Liver (tissue), 8 donors: ENCODE measurements at regions not wholly inside any gene's neighbourhood (a gene's known extent, or its start where the extent isn't known, plus 50 kb on each side); places are given as distances from the start of the nearest gene placed in this dataset.

Experiments used
- DNase-seq: peaks from one replicate; pipeline ENCODE4 v3.0.0-alpha.2; 2017; ENCODE audit warnings: low spot score
- H3K27ac ChIP-seq, 2 donors: one replicate each; pipeline ENCODE4 v1.7.0; 2013; ENCODE audit warnings: inconsistent platforms in 2 of 2, low read length in 2 of 2, control low read depth in 1 of 2, low read depth in 1 of 2, mild to moderate bottlenecking in 1 of 2
- H3K27me3 ChIP-seq, 4 donors: one replicate each; pipeline versions ENCODE4 v1.6.1 to v1.7.0; 2013; ENCODE audit warnings: low read length in 3 of 4, inconsistent platforms in 1 of 4, mild to moderate bottlenecking in 1 of 4, moderate library complexity in 1 of 4; ENCODE audit not compliant: control insufficient read depth in 4 of 4, insufficient read depth in 4 of 4
- H3K36me3 ChIP-seq, 4 donors: one replicate each; pipeline versions ENCODE4 v1.6.1 to v1.7.0; 2013; ENCODE audit warnings: low read length in 3 of 4, mild to moderate bottlenecking in 3 of 4, low read depth in 1 of 4, moderate library complexity in 1 of 4; ENCODE audit not compliant: control insufficient read depth in 4 of 4, insufficient read depth in 3 of 4
- H3K4me1 ChIP-seq, 4 donors: one replicate each; pipeline versions ENCODE4 v1.6.1 to v1.7.0; 2013; ENCODE audit warnings: low read length in 3 of 4, mild to moderate bottlenecking in 3 of 4, moderate library complexity in 1 of 4; ENCODE audit not compliant: control insufficient read depth in 4 of 4, insufficient read depth in 4 of 4
- H3K4me3 ChIP-seq, 3 donors: one replicate each; pipeline versions ENCODE4 v1.6.1 to v1.7.0; 2013; ENCODE audit warnings: low read length in 3 of 3, control low read depth in 1 of 3, low read depth in 1 of 3, mild to moderate bottlenecking in 1 of 3
- H3K9ac ChIP-seq, 2 donors: one replicate each; pipeline ENCODE4 v1.7.0; 2013; ENCODE audit warnings: low read length in 2 of 2, mild to moderate bottlenecking in 2 of 2, moderate library complexity in 2 of 2, control low read depth in 1 of 2, low read depth in 1 of 2
- H3K9me3 ChIP-seq, 4 donors: one replicate each; pipeline versions ENCODE4 v1.6.1 to v1.7.0; 2013; ENCODE audit warnings: low read length in 3 of 4; ENCODE audit not compliant: control insufficient read depth in 4 of 4
- CTCF ChIP-seq: fragments of 150-350 bp; IDR thresholded peaks from 2 replicates; pipeline ENCODE4 v1.5.1; 2017; ENCODE audit warnings: improper control_type of control experiment, low read depth, low read length; ENCODE audit not compliant: missing input control
- FOXA1 ChIP-seq: IDR thresholded peaks from 2 replicates; pipeline ENCODE4 v1.6.1; 2016; ENCODE audit warnings: antibody characterized with exemption
- FOXA2 ChIP-seq: IDR thresholded peaks from 2 replicates; pipeline ENCODE4 v1.6.1; 2016; ENCODE audit warnings: antibody characterized with exemption
- GABPA ChIP-seq, 2 donors: IDR thresholded peaks in 1 of 2; conservative IDR thresholded peaks in 1 of 2; 2 replicates each; pipeline ENCODE4 v1.6.1; 2016; ENCODE audit warnings: antibody characterized with exemption in 2 of 2, mild to moderate bottlenecking in 1 of 2, moderate library complexity in 1 of 2
- HNF4A ChIP-seq, 2 donors: conservative IDR thresholded peaks; 2 replicates each; pipeline ENCODE4 v1.6.1; 2016; ENCODE audit warnings: antibody characterized with exemption in 2 of 2, mild to moderate bottlenecking in 2 of 2
- HNF4G ChIP-seq: IDR thresholded peaks from 2 replicates; pipeline ENCODE4 v1.6.1; 2016; ENCODE audit warnings: antibody characterized with exemption
- JUND ChIP-seq, 2 donors: IDR thresholded peaks; 2 replicates each; pipeline ENCODE4 v1.6.1; 2016; ENCODE audit warnings: antibody characterized with exemption in 2 of 2
- MAX ChIP-seq: IDR thresholded peaks from 2 replicates; pipeline ENCODE4 v1.6.1; 2016; ENCODE audit warnings: antibody characterized with exemption
- RAD21 ChIP-seq, 2 donors: IDR thresholded peaks; 2 replicates each; pipeline ENCODE4 v1.6.1; 2016; ENCODE audit warnings: antibody characterized with exemption in 2 of 2, mild to moderate bottlenecking in 2 of 2
- REST ChIP-seq: IDR thresholded peaks from 2 replicates; pipeline ENCODE4 v1.6.1; 2016; ENCODE audit warnings: antibody characterized with exemption, mild to moderate bottlenecking
- SP1 ChIP-seq: IDR thresholded peaks from 2 replicates; pipeline ENCODE4 v1.6.1; 2018; ENCODE audit warnings: antibody characterized with exemption, mild to moderate bottlenecking
- TAF1 ChIP-seq: conservative IDR thresholded peaks from 2 replicates; pipeline ENCODE4 v1.6.1; 2016; ENCODE audit warnings: antibody characterized with exemption, mild to moderate bottlenecking
- YY1 ChIP-seq: IDR thresholded peaks from 2 replicates; pipeline ENCODE4 v1.6.1; 2016; ENCODE audit warnings: antibody characterized with exemption, mild to moderate bottlenecking
- WGBS: extraction: QIAGEN DNeasy Blood & Tissue Kit; methylation state at CpG from one replicate; pipeline ENCODE4 v1.1.7; 2013; 5-methylcytosine and 5-hydroxymethylcytosine counted together
- donor health status: healthy.
- donor health status: healthy.
- donor health status: healthy.
- donor health status: healthy.
- donor health status: healthy.

GRCh38 chr22:19628038-19628776 lies 86.1 kb upstream of the SEPTIN5 start:
- TF ChIP-seq MAX (no peak), YY1 (no peak), REST (no peak), FOXA2 (no peak), HNF4G (no peak), SP1 (no peak), HNF4A (conservative IDR thresholded peaks at IDR 0.05) (no peak), TAF1 (no peak)
- Histone ChIP-seq H3K4me1 (no peaks in the 10 kb centered on the region), H3K27ac (no peak overlapping the region), H3K27me3 (no peaks in the 10 kb centered on the region), H3K9me3 (no peaks in the 10 kb centered on the region), H3K36me3 (no peaks in the 10 kb centered on the region), H3K4me3 (no peak overlapping the region), H3K9ac (no peak overlapping the region)
- 85% methylated on average over 11 of the region's 11 CpGs for WGBS
- no peak for DNase-seq

DNA sequence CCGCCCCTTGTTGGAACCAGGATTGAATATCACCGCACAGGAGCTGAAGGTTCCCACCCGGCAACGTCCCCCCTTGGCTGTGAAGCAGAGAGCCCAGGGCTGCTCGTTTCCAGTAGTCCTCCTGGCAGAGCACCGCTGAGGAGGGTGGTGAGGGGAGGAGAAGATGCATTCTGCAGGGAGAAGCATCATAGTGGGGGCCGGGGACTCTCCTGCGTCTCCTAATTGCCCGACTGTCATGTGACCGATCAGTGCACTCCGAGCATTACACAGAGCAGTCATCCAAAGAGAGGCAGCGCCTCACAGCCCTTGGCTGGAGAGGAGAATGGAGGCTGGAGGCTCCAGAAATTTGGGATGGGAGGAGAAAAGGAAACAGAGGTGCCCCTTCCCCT lies 85.0 kb upstream of the SEPTIN5 start:
- no peak for DNase-seq
- Histone ChIP-seq H3K27ac (no peak overlapping the region), H3K36me3 (no peaks in the 10 kb centered on the region), H3K27me3 (no peaks in the 10 kb centered on the region), H3K4me1 (no peaks in the 10 kb centered on the region), H3K9ac (no peak overlapping the region), H3K4me3 (no peak overlapping the region), H3K9me3 (no peaks in the 10 kb centered on the region)
- TF ChIP-seq TAF1, result no peak
- no peak for TF ChIP-seq JUND (IDR thresholded peaks at IDR 0.05)
- 80% methylated on average over 12 of the region's 12 CpGs for WGBS

- Histone ChIP-seq H3K4me3 (no peak overlapping the region), H3K27ac (no peak overlapping the region), H3K9ac (no peak overlapping the region), H3K4me1 (no peaks in the 10 kb centered on the region), H3K36me3 (no peaks in the 10 kb centered on the region), H3K9me3 (no peaks in the 10 kb centered on the region), H3K27me3 (no peaks in the 10 kb centered on the region)
- no peak for TF ChIP-seq GABPA (IDR thresholded peaks at IDR 0.05 in 1 of 2, conservative IDR thresholded peaks at IDR 0.05 in 1 of 2)
- TF ChIP-seq FOXA1, result no peak
- peak; percentile 99 to 100 for TF ChIP-seq RAD21 (IDR thresholded peaks at IDR 0.05)
- peak; percentile 93 for TF ChIP-seq CTCF
- DNase-seq, result peak; percentile 80
- 21% methylated on average over 13 of the region's 13 CpGs for WGBS
Measured at GRCh38 chr22:19629720-19630419, 84.4 kb upstream of the SEPTIN5 start.
